HEK293T (cell line): ENCODE measurements at regions not wholly inside any gene's neighbourhood (a gene's known extent, or its start where the extent isn't known, plus 50 kb on each side); places are given as distances from the start of the nearest gene placed in this dataset.

ENCODE experiments used
- ARNT ChIP-seq: fragments of 450-650 bp; IDR thresholded peaks from 2 replicates; pipeline ENCODE4 v1.6.1; 2017; ENCODE audit warnings: mild to moderate bottlenecking
- BHLHE40 ChIP-seq: fragments of 450-650 bp; IDR thresholded peaks from 2 replicates; pipeline ENCODE4 v1.6.1; 2016; ENCODE audit warnings: mild to moderate bottlenecking, moderate library complexity, borderline replicate concordance
- ELF4 ChIP-seq: fragments of 450-650 bp; IDR thresholded peaks from 2 replicates; pipeline ENCODE4 v1.6.1; 2017; ENCODE audit warnings: antibody characterized with exemption
- FOXA1 ChIP-seq: fragments of 450-650 bp; IDR thresholded peaks from 2 replicates; pipeline ENCODE4 v1.6.1; 2016; ENCODE audit warnings: mild to moderate bottlenecking
- FOXM1 ChIP-seq: fragments of 450-650 bp; IDR thresholded peaks from 2 replicates; pipeline ENCODE4 v1.6.1; 2017; ENCODE audit warnings: mild to moderate bottlenecking, borderline replicate concordance
- L3MBTL2 ChIP-seq: fragments of 450-650 bp; conservative IDR thresholded peaks from 2 replicates; pipeline ENCODE4 v1.6.1; 2016; ENCODE audit warnings: mild to moderate bottlenecking
- SP1 ChIP-seq: fragments of 450-650 bp; IDR thresholded peaks from 2 replicates; pipeline ENCODE4 v1.6.1; 2017
- SUZ12 ChIP-seq: fragments of 450-650 bp; IDR thresholded peaks from 2 replicates; pipeline ENCODE4 v1.6.1; 2016; ENCODE audit warnings: mild to moderate bottlenecking
- TF ChIP-seq, protein P1 (sequence below): fragments of 450-650 bp; IDR thresholded peaks from 2 replicates; pipeline ENCODE4 v1.6.1; 2016

DNA sequence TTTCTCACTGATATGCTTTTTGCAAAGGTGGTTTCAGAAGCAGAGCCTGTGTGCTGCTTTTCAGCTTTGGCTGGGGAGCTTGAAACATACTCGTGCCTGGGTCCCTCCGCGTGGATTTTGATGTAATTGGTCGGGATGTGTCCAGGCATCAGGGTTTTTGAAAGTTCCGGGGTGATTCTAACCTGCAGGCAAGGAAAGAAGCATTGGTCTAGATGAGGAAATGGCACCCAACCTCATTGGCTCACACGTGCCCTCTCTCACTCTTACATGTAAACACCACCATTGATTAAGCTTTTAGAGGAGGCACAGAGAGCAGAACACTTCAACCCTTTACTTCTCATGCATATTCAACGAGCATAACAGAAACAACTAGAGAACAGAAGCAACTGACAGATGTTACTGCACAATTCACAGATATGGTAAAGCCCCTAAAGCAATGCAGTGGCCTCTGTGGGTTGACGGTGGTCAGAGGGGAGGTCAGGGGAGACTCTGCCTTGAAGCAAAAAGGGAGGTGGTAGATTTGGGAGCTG, 112.1 kb downstream of the TLR5 start:
- TF ChIP-seq, protein P1, sequence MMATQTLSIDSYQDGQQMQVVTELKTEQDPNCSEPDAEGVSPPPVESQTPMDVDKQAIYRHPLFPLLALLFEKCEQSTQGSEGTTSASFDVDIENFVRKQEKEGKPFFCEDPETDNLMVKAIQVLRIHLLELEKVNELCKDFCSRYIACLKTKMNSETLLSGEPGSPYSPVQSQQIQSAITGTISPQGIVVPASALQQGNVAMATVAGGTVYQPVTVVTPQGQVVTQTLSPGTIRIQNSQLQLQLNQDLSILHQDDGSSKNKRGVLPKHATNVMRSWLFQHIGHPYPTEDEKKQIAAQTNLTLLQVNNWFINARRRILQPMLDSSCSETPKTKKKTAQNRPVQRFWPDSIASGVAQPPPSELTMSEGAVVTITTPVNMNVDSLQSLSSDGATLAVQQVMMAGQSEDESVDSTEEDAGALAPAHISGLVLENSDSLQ = no peak
- TF ChIP-seq SP1 (no peak), ELF4 (no peak), FOXA1 (no peak), FOXM1 (no peak), ARNT (no peak), L3MBTL2 (no peak), BHLHE40 (no peak), SUZ12 (no peak)
